ENCODE measurements at regions not wholly inside any gene's neighbourhood (a gene's known extent, or its start where the extent isn't known, plus 50 kb on each side); places are given as distances from the start of the nearest gene placed in this dataset.
"Not testable (repeated sequence)": the region's sequence is repeated elsewhere in the genome, so short reads cannot be mapped to it uniquely, and the experiment has no call there.

DNA sequence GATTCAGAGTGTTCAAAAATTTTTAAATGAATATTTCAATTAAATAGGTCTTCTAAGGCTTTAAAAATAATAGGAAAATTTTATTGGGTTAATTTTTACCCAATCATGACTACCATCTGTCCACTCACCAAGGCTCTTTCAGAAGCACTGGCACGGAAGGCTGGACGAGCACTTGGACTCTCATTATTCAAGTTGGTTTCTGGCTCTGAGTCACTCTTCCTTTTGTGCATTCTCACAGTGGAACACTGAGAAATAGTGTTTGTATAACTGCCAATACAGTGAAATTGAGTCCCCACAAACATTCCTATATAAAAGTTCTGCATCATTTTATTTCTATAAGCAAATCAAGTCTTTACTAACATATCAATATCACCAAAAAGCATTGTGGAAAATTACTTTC lies 1149.0 kb downstream of the EFNA5 start:
- H3K27me3 Mint-ChIP-seq (ENCODE audit: low read depth), result no peaks in the 10 kb centered on the region
- DNase-seq (no peak), ATAC-seq (no peak)
- H3K36me3 Mint-ChIP-seq (ENCODE audit: insufficient read depth), result no peaks in the 10 kb centered on the region
- no peaks in the 10 kb centered on the region for H3K4me1 Mint-ChIP-seq (ENCODE audit: low read depth)
- H3K9me3 Mint-ChIP-seq, result peaks cover 9% of the 10 kb centered on the region
- H3K4me3 Mint-ChIP-seq, result no peak overlapping the region

- DNase-seq, result no peak
- Mint-ChIP-seq H3K4me3 (no peak overlapping the region), H3K4me1 (ENCODE audit: low read depth) (no peaks in the 10 kb centered on the region), H3K27me3 (ENCODE audit: low read depth) (no peaks in the 10 kb centered on the region), H3K9me3 (peaks cover 3% of the 10 kb centered on the region), H3K36me3 (ENCODE audit: insufficient read depth) (no peaks in the 10 kb centered on the region)
- ATAC-seq, result no peak
Measured at GRCh38 chr5:106510321-106510720, 1160.4 kb downstream of the EFNA5 start.

DNA sequence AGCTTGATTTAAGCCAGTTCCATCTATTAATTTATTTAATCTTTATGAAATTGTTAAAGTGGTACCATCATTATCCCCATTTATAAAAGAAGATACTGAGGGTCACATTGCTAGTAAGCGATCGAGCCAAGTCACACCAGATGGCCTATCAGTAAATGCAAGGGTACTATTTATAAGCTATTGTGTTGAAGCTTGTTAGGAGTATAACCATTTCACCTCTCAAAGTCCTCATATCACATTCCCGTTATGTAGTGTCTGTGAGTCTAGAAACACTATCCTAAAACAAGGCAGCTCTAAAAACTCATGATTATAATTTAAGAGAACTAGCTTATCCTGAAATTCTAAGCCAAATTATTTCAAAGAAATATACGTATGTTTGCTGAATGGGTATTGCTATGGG lies 1161.8 kb downstream of the EFNA5 start:
- Mint-ChIP-seq H3K9me3 (peaks cover 6% of the 10 kb centered on the region), H3K4me1 (ENCODE audit: low read depth) (no peaks in the 10 kb centered on the region), H3K4me3 (no peak overlapping the region), H3K36me3 (ENCODE audit: insufficient read depth) (no peaks in the 10 kb centered on the region), H3K27me3 (ENCODE audit: low read depth) (no peaks in the 10 kb centered on the region)
- DNase-seq (no peak), ATAC-seq (no peak)

DNA sequence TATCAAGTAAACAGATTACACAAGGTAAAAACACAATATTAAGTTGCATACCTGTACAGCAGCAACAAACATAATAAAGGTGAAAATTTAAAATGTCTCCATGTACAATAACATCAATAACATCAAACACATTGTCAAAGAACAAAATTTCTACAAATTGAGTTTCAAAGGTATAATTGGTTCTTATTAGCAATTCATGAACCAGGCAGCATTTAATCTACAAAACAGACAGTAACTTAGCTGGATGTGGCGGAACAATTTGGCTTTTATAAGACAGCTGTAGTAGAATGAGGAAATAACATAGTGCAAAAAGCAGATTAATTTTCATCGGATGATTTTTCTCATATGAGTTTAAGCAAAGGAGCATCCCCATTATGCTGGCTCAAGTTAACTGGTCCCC lies 1176.8 kb downstream of the EFNA5 start:
- no peaks in the 10 kb centered on the region for H3K36me3 Mint-ChIP-seq (ENCODE audit: insufficient read depth)
- H3K27me3 Mint-ChIP-seq (ENCODE audit: low read depth), result no peaks in the 10 kb centered on the region
- DNase-seq (no peak), ATAC-seq (no peak)
- H3K4me1 Mint-ChIP-seq (ENCODE audit: low read depth), result no peaks in the 10 kb centered on the region
- H3K9me3 Mint-ChIP-seq, result peaks cover 8% of the 10 kb centered on the region
- H3K4me3 Mint-ChIP-seq, result no peak overlapping the region

GRCh38 chr5:106489004-106489403 lies 1181.7 kb downstream of the EFNA5 start:
- Mint-ChIP-seq H3K4me3 (no peak overlapping the region), H3K4me1 (ENCODE audit: low read depth) (no peaks in the 10 kb centered on the region), H3K36me3 (ENCODE audit: insufficient read depth) (no peaks in the 10 kb centered on the region), H3K27me3 (ENCODE audit: low read depth) (no peaks in the 10 kb centered on the region), H3K9me3 (peaks cover 4% of the 10 kb centered on the region)
- DNase-seq (no peak), ATAC-seq (no peak)

DNA sequence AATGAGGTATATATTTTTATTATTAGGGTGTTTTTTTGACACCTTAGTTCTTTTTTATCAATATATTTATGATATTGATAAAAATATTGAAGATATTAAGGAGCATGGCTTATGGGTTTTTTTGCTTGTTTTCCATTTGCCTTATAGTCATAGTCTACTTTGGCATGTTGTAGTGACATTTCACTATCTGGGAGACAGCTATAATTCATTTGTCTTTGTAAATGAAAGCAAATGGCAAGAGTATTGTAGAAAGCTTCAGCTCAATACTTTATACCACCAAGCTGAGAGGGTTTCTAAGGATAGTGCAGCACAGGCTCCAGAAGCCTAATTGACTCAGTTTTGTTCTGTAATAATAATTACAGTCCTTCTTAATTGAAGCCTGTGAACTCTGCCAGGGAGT lies 1182.3 kb downstream of the EFNA5 start:
- no peaks in the 10 kb centered on the region for H3K27me3 Mint-ChIP-seq (ENCODE audit: low read depth)
- H3K4me3 Mint-ChIP-seq, result no peak overlapping the region
- DNase-seq (no peak), ATAC-seq (no peak)
- H3K9me3 Mint-ChIP-seq, result peaks cover 6% of the 10 kb centered on the region
- H3K36me3 Mint-ChIP-seq (ENCODE audit: insufficient read depth), result no peaks in the 10 kb centered on the region
- no peaks in the 10 kb centered on the region for H3K4me1 Mint-ChIP-seq (ENCODE audit: low read depth)

DNA sequence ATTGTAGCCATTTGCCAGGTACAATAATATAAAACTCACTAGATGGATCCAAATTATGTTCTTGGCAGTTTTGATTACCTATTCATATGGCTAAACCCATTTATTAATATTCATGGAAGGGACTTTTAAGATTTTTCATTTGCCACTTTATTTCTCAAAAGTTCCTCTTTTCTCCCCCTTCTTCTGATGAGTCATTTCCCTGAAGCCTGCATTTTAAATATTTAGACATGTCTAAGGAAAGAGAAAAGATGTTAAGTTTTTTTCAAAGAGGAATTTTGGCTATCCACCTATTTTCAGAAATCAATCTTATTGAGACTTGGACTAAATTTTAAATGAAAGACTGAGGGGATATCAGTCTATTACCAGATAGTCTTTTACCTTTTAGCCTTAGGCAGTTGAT lies 1189.4 kb downstream of the EFNA5 start:
- Mint-ChIP-seq H3K36me3 (ENCODE audit: insufficient read depth) (no peaks in the 10 kb centered on the region), H3K4me3 (no peak overlapping the region), H3K4me1 (ENCODE audit: low read depth) (no peaks in the 10 kb centered on the region), H3K9me3 (peaks cover 4% of the 10 kb centered on the region), H3K27me3 (ENCODE audit: low read depth) (no peaks in the 10 kb centered on the region)
- no peak for ATAC-seq
- no peak for DNase-seq

- ATAC-seq, result no peak
- Mint-ChIP-seq H3K36me3 (ENCODE audit: insufficient read depth) (no peaks in the 10 kb centered on the region), H3K9me3 (peaks cover 6% of the 10 kb centered on the region), H3K4me3 (no peak overlapping the region), H3K27me3 (ENCODE audit: low read depth) (no peaks in the 10 kb centered on the region), H3K4me1 (ENCODE audit: low read depth) (no peaks in the 10 kb centered on the region)
- DNase-seq, result no peak
Measured at GRCh38 chr5:106476630-106477029, 1194.1 kb downstream of the EFNA5 start.

GRCh38 chr5:106474066-106474465 lies 1196.7 kb downstream of the EFNA5 start:
- no peak overlapping the region for H3K4me3 Mint-ChIP-seq
- no peaks in the 10 kb centered on the region for H3K27me3 Mint-ChIP-seq (ENCODE audit: low read depth)
- H3K9me3 Mint-ChIP-seq, result peaks cover 12% of the 10 kb centered on the region
- no peaks in the 10 kb centered on the region for H3K36me3 Mint-ChIP-seq (ENCODE audit: insufficient read depth)
- ATAC-seq (no peak), DNase-seq (no peak)
- no peaks in the 10 kb centered on the region for H3K4me1 Mint-ChIP-seq (ENCODE audit: low read depth)

- Mint-ChIP-seq H3K27me3 (ENCODE audit: low read depth) (no peaks in the 10 kb centered on the region), H3K4me1 (ENCODE audit: low read depth) (no peaks in the 10 kb centered on the region), H3K9me3 (no peaks in the 10 kb centered on the region), H3K36me3 (ENCODE audit: insufficient read depth) (no peaks in the 10 kb centered on the region), H3K4me3 (no peak overlapping the region)
- DNase-seq, result no peak
- ATAC-seq, result no peak
Measured at GRCh38 chr5:106459541-106459940, 1211.2 kb downstream of the EFNA5 start.

DNA sequence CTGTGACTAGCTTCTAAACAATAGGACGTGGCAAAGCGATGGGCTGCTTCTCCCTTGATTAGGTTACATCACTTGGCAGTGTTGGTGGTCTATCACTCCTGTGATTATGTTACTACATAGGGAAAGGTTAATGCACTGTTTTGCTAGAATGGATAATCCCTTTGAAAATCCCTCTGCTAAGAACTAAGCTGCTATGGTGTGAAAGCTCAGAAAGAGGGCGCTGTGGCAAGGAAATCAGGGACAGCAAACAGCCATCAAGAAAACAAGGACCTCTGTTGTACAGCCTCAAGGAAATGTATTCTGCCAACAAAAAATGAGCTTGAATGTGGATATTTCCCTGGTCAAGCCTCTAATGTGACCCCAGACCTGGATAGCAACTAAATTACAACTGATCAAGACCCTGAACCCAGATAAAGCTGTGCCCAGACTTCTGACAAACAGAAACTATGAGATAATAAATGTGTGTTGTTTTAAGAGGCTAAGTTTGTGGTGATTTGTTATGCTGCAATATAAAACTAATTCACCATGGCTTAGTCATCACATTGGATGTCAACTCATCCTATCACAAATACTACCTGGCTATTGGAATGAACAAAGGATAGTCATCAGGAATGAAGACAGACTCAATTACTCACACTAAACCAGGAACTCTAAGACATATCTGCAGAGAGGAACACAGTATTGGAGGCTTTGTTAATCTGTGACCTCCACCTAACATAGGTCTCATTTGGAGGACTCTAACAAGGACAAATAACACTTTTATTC lies 1215.9 kb downstream of the EFNA5 start:
- Mint-ChIP-seq H3K4me1 (ENCODE audit: low read depth) (no peaks in the 10 kb centered on the region), H3K9me3 (no peaks in the 10 kb centered on the region), H3K4me3 (no peak overlapping the region), H3K27me3 (ENCODE audit: low read depth) (no peaks in the 10 kb centered on the region), H3K36me3 (ENCODE audit: insufficient read depth) (no peaks in the 10 kb centered on the region)
- ATAC-seq, result no peak
- DNase-seq, result no peak

DNA sequence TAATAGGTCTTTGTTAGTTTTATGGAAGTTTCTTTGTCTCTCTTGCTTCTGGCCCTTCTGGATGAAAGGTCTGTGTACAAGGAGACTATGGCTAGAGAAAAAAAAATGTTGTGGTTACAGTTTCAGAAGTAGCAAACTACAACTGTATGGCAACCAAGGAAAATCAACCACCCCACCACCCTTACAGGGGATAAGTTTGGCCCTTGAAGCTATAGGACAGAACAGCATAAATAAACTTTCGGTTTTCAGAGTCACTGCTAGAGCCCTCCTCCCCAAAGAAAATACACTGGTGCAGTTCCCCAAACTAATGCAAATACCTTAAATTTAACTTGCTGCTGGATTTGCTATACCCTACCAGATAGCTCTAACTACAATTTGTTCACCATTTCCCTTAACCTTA lies 1216.7 kb downstream of the EFNA5 start:
- Mint-ChIP-seq H3K4me1 (ENCODE audit: low read depth) (no peaks in the 10 kb centered on the region), H3K4me3 (no peak overlapping the region), H3K27me3 (ENCODE audit: low read depth) (no peaks in the 10 kb centered on the region), H3K36me3 (ENCODE audit: insufficient read depth) (no peaks in the 10 kb centered on the region), H3K9me3 (no peaks in the 10 kb centered on the region)
- DNase-seq, result no peak
- ATAC-seq, result no peak

GRCh38 chr5:106451998-106452397 lies 1218.7 kb downstream of the EFNA5 start:
- H3K9me3 Mint-ChIP-seq, result peaks cover 8% of the 10 kb centered on the region
- no peaks in the 10 kb centered on the region for H3K27me3 Mint-ChIP-seq (ENCODE audit: low read depth)
- peaks cover 4% of the 10 kb centered on the region for H3K4me1 Mint-ChIP-seq (ENCODE audit: low read depth)
- H3K4me3 Mint-ChIP-seq, result no peak overlapping the region
- no peaks in the 10 kb centered on the region for H3K36me3 Mint-ChIP-seq (ENCODE audit: insufficient read depth)
- DNase-seq, result no peak
- ATAC-seq, result no peak

DNA sequence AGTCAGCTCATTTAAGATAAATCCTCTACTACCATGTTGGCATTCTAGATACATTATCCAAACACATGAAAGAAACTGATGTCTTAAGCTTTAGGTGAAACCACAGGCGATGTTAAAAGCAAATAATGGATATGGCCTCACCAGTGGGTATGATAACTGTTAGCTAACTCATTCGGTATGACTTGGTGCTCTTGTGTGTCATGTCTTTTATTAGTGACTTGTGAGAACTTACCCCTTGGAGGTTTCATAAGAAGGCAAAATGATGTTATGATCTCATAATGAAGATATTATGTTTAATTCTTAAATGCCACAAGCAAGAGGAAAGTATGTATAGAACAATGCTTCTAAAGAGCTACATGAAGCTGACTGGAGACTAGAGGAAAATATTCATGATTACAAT lies 1227.0 kb downstream of the EFNA5 start:
- H3K4me1 Mint-ChIP-seq (ENCODE audit: low read depth), result peaks cover 4% of the 10 kb centered on the region
- H3K4me3 Mint-ChIP-seq, result no peak overlapping the region
- DNase-seq (no peak), ATAC-seq (no peak)
- H3K27me3 Mint-ChIP-seq (ENCODE audit: low read depth), result no peaks in the 10 kb centered on the region
- H3K36me3 Mint-ChIP-seq (ENCODE audit: insufficient read depth), result no peaks in the 10 kb centered on the region
- H3K9me3 Mint-ChIP-seq, result peaks cover 8% of the 10 kb centered on the region

- DNase-seq (no peak), ATAC-seq (no peak)
- no peaks in the 10 kb centered on the region for H3K27me3 Mint-ChIP-seq (ENCODE audit: low read depth)
- H3K4me3 Mint-ChIP-seq, result no peak overlapping the region
- H3K9me3 Mint-ChIP-seq, result peaks cover 7% of the 10 kb centered on the region
- H3K4me1 Mint-ChIP-seq (ENCODE audit: low read depth), result no peaks in the 10 kb centered on the region
- no peaks in the 10 kb centered on the region for H3K36me3 Mint-ChIP-seq (ENCODE audit: insufficient read depth)
Measured at GRCh38 chr5:106435185-106435584, 1235.6 kb downstream of the EFNA5 start.

- not testable (repeated sequence) for H3K4me3 Mint-ChIP-seq; DNase-seq; ATAC-seq; H3K4me1 Mint-ChIP-seq (ENCODE audit: low read depth); H3K36me3 Mint-ChIP-seq (ENCODE audit: insufficient read depth); H3K27me3 Mint-ChIP-seq (ENCODE audit: low read depth)
- peaks cover 12% of the 10 kb centered on the region for H3K9me3 Mint-ChIP-seq
Measured at GRCh38 chr5:106430733-106431132, 1240.0 kb downstream of the EFNA5 start.
